Left forelimb (tissue), 1 donor: ENCODE measurements at regions not wholly inside any gene's neighbourhood (a gene's known extent, or its start where the extent isn't known, plus 50 kb on each side); places are given as distances from the start of the nearest gene placed in this dataset.

Source experiments
- DNase-seq: peaks from one replicate; pipeline ENCODE4 v3.0.0-alpha.2; 2018; ENCODE audit warnings: low spot score

GRCh38 chr15:47506329-47507100 lies 210.8 kb upstream of the SEMA6D start:
- no peak for DNase-seq

DNA sequence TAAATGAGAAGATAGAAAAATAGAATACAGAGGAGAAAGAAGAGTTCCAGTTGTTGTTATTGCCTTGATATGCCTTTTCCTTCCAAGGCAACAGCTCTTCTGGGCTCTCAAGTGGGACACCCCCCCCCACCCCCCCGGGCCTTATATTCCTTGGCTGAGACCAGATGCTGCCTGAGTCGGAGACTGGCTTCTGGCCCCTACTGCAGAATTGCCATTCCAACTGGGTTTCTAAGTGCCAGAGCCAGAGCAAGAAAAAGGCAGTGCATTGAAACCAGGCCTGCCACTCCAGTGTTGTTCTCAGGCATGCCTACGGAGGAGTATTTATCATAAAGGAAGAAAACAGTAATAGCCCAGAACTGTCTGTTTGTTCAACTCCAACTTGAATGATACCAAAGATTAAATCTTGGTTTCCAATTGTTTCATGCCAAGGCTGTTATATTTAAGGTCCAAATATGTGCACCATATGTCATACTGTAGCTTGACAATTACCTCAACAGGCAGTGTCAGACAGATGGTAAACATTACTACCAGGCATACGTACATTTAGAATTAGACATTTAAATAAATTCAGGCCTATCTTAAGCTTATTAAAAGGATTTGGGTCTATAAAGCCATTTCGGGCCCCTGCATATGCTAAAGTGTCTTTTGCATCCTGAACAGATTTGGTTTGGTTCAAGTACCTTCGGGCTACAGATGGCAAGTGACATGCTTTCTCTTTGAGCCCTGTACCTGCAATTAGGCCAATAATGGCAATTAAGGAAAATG lies 209.9 kb upstream of the SEMA6D start:
- no peak for DNase-seq

DNA sequence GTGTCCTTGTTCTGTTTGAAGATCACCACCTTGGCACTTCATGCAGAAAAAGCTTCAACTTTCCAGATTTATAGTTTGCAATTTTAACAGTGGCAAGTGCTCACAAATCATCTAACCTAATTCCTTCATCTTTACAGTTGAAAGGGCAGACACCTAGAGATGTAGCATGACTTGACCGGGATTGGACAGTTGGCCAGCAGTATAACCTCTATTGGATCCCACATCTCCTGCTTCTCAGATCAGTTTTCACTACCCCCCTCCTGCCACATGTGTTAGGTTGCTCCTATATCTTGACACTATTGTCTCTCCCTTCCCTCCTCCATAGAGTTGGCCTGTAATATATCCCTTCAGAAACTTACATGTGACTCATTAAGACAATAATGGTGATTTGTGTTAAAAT lies 206.0 kb upstream of the SEMA6D start:
- DNase-seq: no peak

DNA sequence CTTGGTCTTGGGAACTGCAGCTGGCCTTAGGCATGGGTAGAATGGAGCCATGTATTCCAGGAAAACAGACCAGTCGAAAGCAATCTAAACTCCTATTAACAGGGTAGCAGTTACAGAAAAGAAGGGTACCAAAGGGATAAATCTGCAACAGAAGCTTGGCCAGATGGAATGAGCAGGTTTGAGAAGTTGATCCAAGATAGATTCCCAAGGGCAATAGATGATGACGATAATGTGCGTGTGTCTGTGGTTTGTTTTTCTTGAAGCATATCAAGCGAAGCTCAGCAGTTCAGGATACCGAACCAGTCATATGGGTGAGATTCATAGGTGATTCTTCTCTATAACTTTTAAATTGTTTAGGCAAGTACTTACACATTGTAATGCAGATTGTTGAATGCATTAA lies 203.8 kb upstream of the SEMA6D start:
- DNase-seq: no peak

GRCh38 chr15:47514200-47514652 lies 203.1 kb upstream of the SEMA6D start:
- DNase-seq: no peak

DNA sequence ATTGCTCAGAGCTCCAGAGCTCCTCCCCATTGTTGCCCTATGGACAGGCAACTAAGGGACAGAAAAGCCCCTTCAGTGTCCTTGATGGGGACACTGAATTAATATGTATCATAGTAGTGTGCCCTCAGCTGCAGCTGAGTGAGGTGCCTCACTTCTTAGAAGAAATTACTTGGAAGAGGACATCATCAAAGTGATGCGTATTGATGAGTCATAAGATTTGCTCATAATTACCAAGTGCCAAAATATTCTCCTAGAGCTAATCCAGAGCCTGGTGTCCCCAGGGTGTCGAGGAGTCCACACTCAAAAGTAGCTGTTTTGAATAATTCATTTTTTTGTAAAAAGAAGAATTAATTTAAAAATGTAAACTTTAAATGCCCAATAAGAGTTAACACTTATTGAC lies 200.7 kb upstream of the SEMA6D start:
- DNase-seq: no peak

GRCh38 chr15:47516972-47517371 lies 200.3 kb upstream of the SEMA6D start:
- DNase-seq: no peak

DNA sequence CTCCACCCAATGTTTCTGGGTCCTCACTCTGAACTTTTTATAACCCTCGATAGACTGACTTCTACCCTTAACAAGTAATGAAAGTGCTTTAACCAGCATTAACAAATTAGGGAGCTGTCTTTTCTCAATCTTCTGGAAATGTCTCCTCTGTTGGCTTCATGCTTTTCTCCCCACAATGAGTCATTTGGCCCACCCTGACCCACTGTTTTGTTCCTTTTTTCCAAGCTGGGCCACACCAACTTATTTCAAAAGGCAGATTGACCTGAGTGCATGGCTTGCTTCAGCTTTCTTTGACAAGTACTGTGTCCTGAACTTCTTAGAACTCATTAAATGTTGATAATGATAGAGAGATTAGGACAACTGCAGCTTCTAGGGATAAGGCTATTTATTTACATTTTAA lies 199.6 kb upstream of the SEMA6D start:
- no peak for DNase-seq

DNA sequence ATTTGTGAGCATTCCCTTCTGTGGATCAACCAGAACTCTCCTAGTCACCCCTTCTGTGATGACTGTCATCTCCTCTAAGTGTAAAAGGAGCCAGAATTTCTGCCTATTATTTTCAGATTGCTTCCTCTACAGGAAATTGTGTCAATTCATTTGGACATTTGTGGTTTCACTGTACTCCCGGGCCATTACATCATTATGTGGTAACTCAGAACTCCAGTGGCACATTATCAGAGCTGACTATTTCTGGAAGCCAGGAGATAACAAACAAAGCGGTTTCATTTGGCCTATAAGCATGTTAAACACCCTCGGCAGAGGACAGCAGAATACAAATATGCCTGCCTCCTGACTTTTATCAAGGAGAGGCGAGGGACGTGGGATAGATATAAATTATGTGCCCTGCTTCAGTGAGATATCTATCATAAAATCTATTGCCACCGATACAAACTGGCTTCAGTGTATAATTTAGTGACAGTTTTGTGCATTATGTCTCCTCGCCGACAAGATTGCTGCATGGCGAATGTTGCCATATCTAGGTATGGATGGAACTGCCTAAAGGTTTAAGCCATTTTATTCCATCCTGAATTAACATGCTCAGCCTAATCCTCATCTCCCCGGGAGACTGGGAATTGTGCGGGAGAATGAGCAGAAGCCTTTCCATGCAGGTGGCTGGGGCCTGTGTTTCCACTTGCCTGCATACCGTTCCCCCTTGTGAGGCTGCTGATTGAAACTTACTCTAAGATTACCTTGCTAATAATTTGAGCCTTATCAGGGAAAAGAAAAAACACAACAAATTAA lies 193.4 kb upstream of the SEMA6D start:
- DNase-seq: no peak

- no peak for DNase-seq
Observed at GRCh38 chr15:47529241-47529640, 188.1 kb upstream of the SEMA6D start.

GRCh38 chr15:47534673-47535072 lies 182.6 kb upstream of the SEMA6D start:
- no peak for DNase-seq

DNA sequence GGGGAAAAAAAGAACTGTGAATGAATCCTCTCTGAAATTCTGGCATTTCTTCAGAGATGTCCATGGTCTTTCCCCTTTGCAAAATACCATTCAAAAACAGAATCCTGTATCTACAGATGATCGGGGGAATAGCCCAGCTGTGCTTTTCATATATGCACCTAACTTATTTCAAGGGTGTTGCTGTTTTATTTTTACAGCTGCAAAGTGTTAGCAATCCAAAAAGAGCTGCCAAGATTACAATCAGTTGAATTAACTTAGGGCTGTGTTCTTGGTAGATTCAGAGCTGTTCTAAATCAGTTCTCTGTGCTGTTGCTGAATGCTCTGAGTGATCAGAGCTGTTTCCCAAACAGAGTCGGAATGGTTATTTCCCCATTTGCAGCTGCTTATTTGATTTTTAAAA lies 175.7 kb upstream of the SEMA6D start:
- no peak for DNase-seq

DNA sequence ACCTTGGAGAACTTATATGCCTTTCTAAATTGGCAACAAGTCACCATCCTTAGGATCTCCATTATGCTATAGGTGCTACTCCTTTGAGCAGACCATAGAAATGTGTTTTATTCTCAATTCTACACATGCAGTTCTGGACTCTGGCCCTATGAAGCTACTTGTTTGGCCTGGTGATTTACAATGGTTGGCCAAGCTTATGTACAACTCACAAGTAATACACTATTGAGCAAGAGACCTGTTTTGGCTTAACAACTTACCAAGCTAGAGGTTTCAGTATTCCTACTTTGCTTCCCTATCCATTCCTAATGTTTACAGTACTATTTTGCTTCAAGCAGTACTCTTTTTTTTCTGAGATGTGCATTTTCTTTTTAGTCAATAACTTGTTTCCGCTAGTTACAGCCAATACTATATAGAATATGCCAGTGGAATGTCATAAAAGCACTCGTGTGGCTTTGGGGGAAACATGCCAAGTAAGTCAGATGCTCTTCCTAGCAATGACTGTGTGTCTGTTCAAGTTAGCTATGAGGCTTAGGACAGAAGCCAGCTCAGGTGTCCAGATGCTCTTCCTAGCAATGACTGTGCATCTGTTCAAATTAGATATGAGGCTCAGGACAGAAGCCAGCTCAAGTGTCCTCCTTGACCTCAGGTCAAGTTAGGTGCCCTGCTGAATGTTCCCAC lies 174.9 kb upstream of the SEMA6D start:
- DNase-seq: no peak

- DNase-seq: peak; percentile 69
Observed at GRCh38 chr15:47548231-47548630, 169.1 kb upstream of the SEMA6D start.

- DNase-seq: no peak
Observed at GRCh38 chr15:47548986-47549385, 168.3 kb upstream of the SEMA6D start.

DNA sequence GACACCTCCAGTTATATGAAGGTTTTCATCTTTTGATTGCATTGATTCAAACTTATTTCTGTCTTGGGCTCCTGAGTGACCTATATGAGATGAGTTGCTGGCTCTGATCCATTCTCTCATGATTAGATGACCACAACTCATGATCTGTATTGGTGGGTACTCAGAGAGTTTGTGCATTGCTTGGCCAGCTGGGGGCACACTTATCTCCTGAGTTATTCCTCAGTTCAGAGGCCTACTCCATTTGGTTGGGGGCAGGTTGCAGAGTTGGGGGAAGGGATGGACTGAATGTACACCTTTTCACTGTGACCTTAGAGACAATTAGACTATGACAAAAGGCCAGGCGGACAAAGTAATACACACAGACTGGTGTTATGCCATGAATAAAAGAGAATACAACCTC lies 166.2 kb upstream of the SEMA6D start:
- no peak for DNase-seq

GRCh38 chr15:47551546-47551945 lies 165.8 kb upstream of the SEMA6D start:
- no peak for DNase-seq

- DNase-seq: no peak
Observed at GRCh38 chr15:47552978-47553608, 164.2 kb upstream of the SEMA6D start.

DNA sequence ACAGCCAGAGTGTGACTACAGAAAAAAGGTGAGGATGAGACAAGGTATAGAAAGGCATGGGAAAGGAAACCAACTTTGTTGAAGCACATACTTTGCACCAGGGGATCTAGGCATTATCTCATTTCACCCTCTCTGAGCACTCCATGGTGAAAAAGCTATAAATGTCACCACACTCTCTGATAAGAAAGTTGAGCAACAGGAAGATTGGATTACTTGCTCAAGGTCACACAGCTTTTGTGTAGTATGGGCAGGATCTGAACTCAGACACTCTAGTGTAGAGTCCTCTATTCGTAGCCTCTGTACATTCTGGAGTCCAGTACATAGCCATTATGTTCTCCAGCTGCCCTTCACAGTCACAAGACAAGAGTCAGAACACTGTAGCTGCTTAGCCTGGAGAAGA lies 163.4 kb upstream of the SEMA6D start:
- DNase-seq: no peak

- DNase-seq: no peak
Observed at GRCh38 chr15:47561102-47561501, 156.2 kb upstream of the SEMA6D start.

- no peak for DNase-seq
Observed at GRCh38 chr15:47565949-47566348, 151.4 kb upstream of the SEMA6D start.

DNA sequence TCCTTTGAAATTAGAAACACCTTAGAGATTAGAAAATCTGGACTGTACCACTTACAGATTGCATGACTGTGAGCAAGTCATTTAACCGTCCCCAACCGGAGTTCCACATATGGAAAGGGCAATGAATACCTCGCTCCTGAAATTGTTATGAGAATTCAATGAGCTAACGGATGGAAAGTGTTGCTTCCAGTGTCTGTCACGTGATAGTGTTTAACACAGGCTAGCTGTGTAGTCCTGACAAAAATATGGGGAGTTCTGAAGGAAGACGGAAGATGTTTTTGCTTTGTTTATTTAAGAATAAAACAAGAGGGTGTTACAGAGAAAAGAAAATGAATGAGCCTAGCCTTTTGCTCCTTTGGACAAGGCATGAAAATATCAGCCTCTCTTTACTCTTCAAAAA lies 150.7 kb upstream of the SEMA6D start:
- DNase-seq: no peak
